Fibroblast of villous mesenchyme (primary cell): ENCODE measurements at regions not wholly inside any gene's neighbourhood (a gene's known extent, or its start where the extent isn't known, plus 50 kb on each side); places are given as distances from the start of the nearest gene placed in this dataset.

Experiments used
- DNase-seq: peaks from one replicate; pipeline ENCODE4 v3.0.0-alpha.2; 2010; ENCODE audit warnings: low read depth
- H3K4me3 ChIP-seq: 2 replicates; pipeline ENCODE4 v1.5.1; 2011; ENCODE audit warnings: low read depth, mild to moderate bottlenecking, low read length
- CTCF ChIP-seq: IDR thresholded peaks from 2 replicates; pipeline ENCODE4 v1.5.1; 2012; ENCODE audit warnings: low read depth, mild to moderate bottlenecking, low read length; ENCODE audit not compliant: insufficient read depth

GRCh38 chr2:20534913-20535801 is 88.3 kb downstream of the RHOB start:
- no peak for DNase-seq
- TF ChIP-seq CTCF = no peak
- no peak overlapping the region for H3K4me3 ChIP-seq

DNA sequence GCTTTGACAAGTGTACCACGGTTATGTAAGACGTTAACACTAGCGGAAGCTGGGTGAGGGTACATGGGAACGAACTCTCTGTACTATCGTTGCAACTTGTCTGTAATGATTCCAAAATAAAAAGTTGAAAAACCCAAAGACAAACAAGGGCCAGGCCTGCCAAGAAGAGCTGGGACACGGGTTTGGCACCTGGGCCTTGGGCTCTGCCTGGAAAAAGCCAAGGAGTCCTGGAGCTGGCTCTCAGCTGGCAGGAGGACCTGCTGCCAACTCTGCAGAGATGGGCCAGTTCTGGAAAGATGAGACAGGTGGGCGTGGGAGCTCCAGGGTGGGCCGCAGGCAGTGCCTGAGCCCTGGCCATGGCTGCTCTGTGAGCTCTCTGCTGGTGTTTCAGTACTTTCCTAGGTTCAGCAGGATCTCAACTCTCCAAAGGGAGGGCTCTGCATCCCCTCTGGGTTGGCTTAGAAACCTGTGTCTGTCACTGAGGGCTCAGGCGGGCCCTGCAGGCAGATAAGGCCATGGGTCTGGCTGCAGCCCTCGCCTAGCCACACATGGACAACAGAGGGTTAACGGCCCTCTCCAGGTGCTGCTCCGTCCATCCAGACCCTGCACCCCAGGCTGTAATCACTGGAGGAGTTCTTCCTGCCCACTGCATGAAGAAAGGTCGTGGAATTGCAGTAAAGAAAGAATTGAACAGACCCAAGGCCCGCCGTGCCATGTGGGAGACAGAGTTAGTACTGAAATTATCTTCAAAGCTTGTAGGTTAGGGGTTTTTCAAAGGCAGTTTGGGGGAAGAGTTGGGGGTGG is 89.9 kb downstream of the RHOB start:
- TF ChIP-seq CTCF = no peak
- H3K4me3 ChIP-seq = no peak overlapping the region
- no peak for DNase-seq

DNA sequence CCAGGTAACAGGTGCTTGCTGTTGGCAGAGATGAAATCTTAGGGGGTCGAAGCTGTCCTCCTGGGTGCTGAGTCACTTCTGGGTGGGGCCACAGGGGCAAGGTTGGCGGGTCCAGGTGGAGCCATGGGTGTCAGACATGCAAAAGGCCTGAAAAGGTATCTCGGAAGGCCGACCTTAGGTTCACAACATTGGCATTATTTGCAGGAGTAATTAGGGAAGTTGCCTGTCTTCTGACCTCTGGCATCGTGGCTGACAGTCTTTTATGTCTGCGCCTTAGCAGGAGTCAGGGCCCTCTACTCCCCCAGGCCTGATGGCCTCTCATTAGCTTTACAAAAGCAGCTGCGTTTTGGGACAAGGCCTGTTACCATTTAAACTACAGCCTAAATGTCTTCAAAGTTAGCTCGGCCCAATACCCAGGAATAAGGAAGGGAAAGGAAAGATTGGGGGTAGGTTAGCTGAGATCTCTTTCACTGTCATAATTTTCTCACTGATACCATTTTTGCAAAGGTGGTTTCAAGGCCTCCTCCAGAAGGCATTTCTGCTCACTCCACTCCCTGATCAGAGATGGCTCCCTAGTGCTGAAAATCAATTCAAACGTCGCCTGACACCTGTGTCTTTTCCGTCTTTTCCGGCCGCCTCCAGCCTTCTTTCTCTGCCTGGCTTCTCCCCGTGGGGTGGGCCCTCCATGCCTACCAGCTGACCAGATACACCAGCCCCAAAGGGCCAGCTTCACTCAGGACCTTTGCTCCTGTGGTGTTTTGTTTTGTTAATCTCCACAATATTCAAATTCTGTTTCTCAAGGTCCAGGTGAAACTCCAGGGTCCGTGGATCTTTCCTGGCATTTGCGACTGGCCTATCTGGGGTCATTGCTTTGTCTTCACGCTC is 90.8 kb downstream of the RHOB start:
- no peak overlapping the region for H3K4me3 ChIP-seq
- TF ChIP-seq CTCF = no peak
- DNase-seq = no peak

DNA sequence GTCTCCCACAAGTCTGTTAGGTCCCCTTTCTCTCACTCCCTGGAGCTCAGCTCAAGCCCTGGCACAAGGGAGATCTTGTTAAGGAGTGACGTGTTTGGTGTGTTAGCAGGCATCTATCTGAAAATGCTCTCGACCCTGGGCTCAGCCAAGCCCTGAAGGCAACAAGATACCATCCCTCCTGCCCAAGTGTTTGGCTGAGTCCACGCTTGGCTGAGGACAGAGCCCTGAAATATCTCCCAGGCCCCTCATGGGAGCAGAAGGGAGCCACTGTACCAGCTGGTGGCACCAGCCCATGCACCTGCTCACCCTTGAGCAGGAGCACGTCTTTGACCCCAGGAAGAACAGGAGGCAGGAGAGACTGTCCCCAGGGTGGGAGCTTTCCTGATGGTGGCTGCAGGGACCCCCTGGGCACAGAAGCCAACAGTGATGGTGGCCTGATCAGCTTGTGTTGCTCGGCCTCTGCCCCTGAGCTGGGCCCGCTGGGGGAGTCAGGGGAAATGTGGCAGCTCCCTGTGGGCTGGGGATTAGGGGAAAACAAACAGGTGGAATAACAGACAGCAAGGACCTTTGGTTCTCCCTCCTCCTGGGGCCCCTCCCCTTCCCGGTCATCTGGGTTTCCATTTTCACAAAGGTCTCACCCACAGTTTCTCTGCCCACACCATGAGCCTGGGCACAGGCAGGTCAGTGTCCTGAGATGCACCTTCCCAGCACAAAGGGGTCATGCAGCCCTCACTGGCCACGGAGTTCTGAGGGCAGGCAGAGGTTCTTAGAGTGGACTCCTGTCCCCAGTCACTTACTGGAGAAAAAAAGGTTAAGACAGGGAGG is 91.6 kb downstream of the RHOB start:
- no peak for TF ChIP-seq CTCF
- no peak for DNase-seq
- H3K4me3 ChIP-seq = no peak overlapping the region

DNA sequence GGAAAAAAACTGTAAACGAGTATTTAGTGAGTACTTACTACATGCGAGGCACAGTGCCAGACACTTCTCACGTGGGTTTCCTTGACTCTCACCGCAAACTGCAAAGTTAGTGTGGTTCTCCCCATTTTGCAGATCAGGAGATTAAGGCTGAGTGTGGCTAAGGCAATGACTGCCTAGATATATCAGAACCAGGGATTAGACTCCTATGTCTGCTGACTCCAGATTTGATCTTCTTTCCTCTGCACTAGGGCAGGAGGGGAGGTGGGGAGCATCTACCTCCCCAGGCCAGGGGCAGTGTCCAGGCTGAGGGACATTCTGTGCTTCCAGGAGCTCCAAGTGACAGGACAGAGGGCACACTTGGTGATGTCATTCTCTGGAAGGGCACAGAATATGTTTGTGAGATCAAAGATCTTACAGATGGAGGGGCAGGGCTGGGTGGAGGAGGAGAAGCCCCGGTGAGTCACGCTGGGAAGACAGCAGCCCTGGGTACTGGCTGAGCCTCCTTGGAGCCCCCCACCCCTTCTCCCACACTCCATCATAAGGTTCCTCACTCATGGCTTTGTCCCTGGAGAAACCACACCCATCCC is 92.4 kb downstream of the RHOB start:
- no peak for TF ChIP-seq CTCF
- DNase-seq = no peak
- no peak overlapping the region for H3K4me3 ChIP-seq
